ENCODE measurements at regions not wholly inside any gene's neighbourhood (a gene's known extent, or its start where the extent isn't known, plus 50 kb on each side); places are given as distances from the start of the nearest gene placed in this dataset.
"Not testable (repeated sequence)": the region's sequence is repeated elsewhere in the genome, so short reads cannot be mapped to it uniquely, and the experiment has no call there.

- H3K4me1 ChIP-seq (ENCODE audit: control insufficient read depth in 2 of 2, insufficient read depth in 2 of 2, low read length in 2 of 2); ATAC-seq; H3K4me3 Mint-ChIP-seq; H3K9me3 ChIP-seq (ENCODE audit: control insufficient read depth in 2 of 3, low read length in 3 of 3); H3K4me3 ChIP-seq (ENCODE audit: low read length); intact Hi-C loops (cut with micrococcal nuclease); H3K36me3 ChIP-seq (ENCODE audit: control insufficient read depth in 2 of 3, insufficient read depth in 3 of 3, low read length in 3 of 3); H3K27me3 Mint-ChIP-seq; H3K27ac Mint-ChIP-seq; H3K4me1 Mint-ChIP-seq; POLR2A ChIA-PET; DNase-seq; H3K9me3 Mint-ChIP-seq; H3K27me3 ChIP-seq (ENCODE audit: control insufficient read depth in 2 of 2, insufficient read depth in 2 of 2, low read length in 2 of 2); CTCF ChIA-PET; H3K27ac ChIP-seq (ENCODE audit: low read depth, low read length); H3K36me3 Mint-ChIP-seq: not testable (repeated sequence)
These were observed 86.5 kb upstream of the ZNF658 start for GRCh38 chr9:66814038-66814437.

- H3K27ac Mint-ChIP-seq; H3K27me3 ChIP-seq (ENCODE audit: control insufficient read depth in 2 of 2, insufficient read depth in 2 of 2, low read length in 2 of 2); CTCF ChIA-PET; DNase-seq; H3K27me3 Mint-ChIP-seq; ATAC-seq; intact Hi-C loops (cut with micrococcal nuclease); H3K4me1 Mint-ChIP-seq; POLR2A ChIA-PET; H3K27ac ChIP-seq (ENCODE audit: low read depth, low read length); H3K36me3 Mint-ChIP-seq; H3K4me3 Mint-ChIP-seq; H3K4me1 ChIP-seq (ENCODE audit: control insufficient read depth in 2 of 2, insufficient read depth in 2 of 2, low read length in 2 of 2); H3K9me3 Mint-ChIP-seq; H3K36me3 ChIP-seq (ENCODE audit: control insufficient read depth in 2 of 3, insufficient read depth in 3 of 3, low read length in 3 of 3); H3K9me3 ChIP-seq (ENCODE audit: control insufficient read depth in 2 of 3, low read length in 3 of 3); H3K4me3 ChIP-seq (ENCODE audit: low read length): not testable (repeated sequence)
These were observed 81.0 kb upstream of the ZNF658 start for GRCh38 chr9:66819510-66819909.

GRCh38 chr9:66820014-66820660 lies 80.4 kb upstream of the ZNF658 start:
- H3K27me3 Mint-ChIP-seq; H3K36me3 ChIP-seq (ENCODE audit: control insufficient read depth in 2 of 3, insufficient read depth in 3 of 3, low read length in 3 of 3); H3K9me3 ChIP-seq (ENCODE audit: control insufficient read depth in 2 of 3, low read length in 3 of 3); H3K4me3 Mint-ChIP-seq; H3K4me3 ChIP-seq (ENCODE audit: low read length); CTCF ChIA-PET; H3K9me3 Mint-ChIP-seq; POLR2A ChIA-PET; intact Hi-C loops (cut with micrococcal nuclease); H3K36me3 Mint-ChIP-seq; H3K4me1 ChIP-seq (ENCODE audit: control insufficient read depth in 2 of 2, insufficient read depth in 2 of 2, low read length in 2 of 2); H3K27ac Mint-ChIP-seq; H3K4me1 Mint-ChIP-seq; H3K27me3 ChIP-seq (ENCODE audit: control insufficient read depth in 2 of 2, insufficient read depth in 2 of 2, low read length in 2 of 2); H3K27ac ChIP-seq (ENCODE audit: low read depth, low read length); DNase-seq: not testable (repeated sequence)
- peak; percentile 75 for ATAC-seq

GRCh38 chr9:66824169-66824568 lies 76.4 kb upstream of the ZNF658 start:
- H3K9me3 ChIP-seq (ENCODE audit: control insufficient read depth in 2 of 3, low read length in 3 of 3); H3K27ac Mint-ChIP-seq; H3K36me3 Mint-ChIP-seq; H3K27me3 Mint-ChIP-seq; DNase-seq; H3K4me1 Mint-ChIP-seq; CTCF ChIA-PET; POLR2A ChIA-PET; H3K4me3 ChIP-seq (ENCODE audit: low read length); H3K27ac ChIP-seq (ENCODE audit: low read depth, low read length); H3K27me3 ChIP-seq (ENCODE audit: control insufficient read depth in 2 of 2, insufficient read depth in 2 of 2, low read length in 2 of 2); ATAC-seq; H3K4me1 ChIP-seq (ENCODE audit: control insufficient read depth in 2 of 2, insufficient read depth in 2 of 2, low read length in 2 of 2); H3K4me3 Mint-ChIP-seq; H3K9me3 Mint-ChIP-seq; intact Hi-C loops (cut with micrococcal nuclease); H3K36me3 ChIP-seq (ENCODE audit: control insufficient read depth in 2 of 3, insufficient read depth in 3 of 3, low read length in 3 of 3): not testable (repeated sequence)

- intact Hi-C loops (cut with micrococcal nuclease); H3K27ac Mint-ChIP-seq; DNase-seq: not testable (repeated sequence)
These were observed 70.7 kb upstream of the ZNF658 start for GRCh38 chr9:66829853-66830252.

GRCh38 chr9:66830777-66831497 lies 69.6 kb upstream of the ZNF658 start:
- H3K27me3 Mint-ChIP-seq; H3K27ac ChIP-seq (ENCODE audit: low read depth, low read length); POLR2A ChIA-PET; H3K4me3 Mint-ChIP-seq; H3K36me3 ChIP-seq (ENCODE audit: control insufficient read depth in 2 of 3, insufficient read depth in 3 of 3, low read length in 3 of 3); H3K27me3 ChIP-seq (ENCODE audit: control insufficient read depth in 2 of 2, insufficient read depth in 2 of 2, low read length in 2 of 2); intact Hi-C loops (cut with micrococcal nuclease); H3K4me1 ChIP-seq (ENCODE audit: control insufficient read depth in 2 of 2, insufficient read depth in 2 of 2, low read length in 2 of 2); H3K9me3 ChIP-seq (ENCODE audit: control insufficient read depth in 2 of 3, low read length in 3 of 3); H3K36me3 Mint-ChIP-seq; H3K9me3 Mint-ChIP-seq; CTCF ChIA-PET; ATAC-seq; H3K4me3 ChIP-seq (ENCODE audit: low read length); H3K4me1 Mint-ChIP-seq; DNase-seq; H3K27ac Mint-ChIP-seq: not testable (repeated sequence)

More at GRCh38 chr9:66829853-66830252, 70.7 kb upstream of the ZNF658 start:
- H3K9me3 Mint-ChIP-seq; H3K4me3 ChIP-seq (ENCODE audit: low read length); H3K4me1 ChIP-seq (ENCODE audit: control insufficient read depth in 2 of 2, insufficient read depth in 2 of 2, low read length in 2 of 2); CTCF ChIA-PET; ATAC-seq; H3K27ac ChIP-seq (ENCODE audit: low read depth, low read length); H3K36me3 ChIP-seq (ENCODE audit: control insufficient read depth in 2 of 3, insufficient read depth in 3 of 3, low read length in 3 of 3); H3K4me1 Mint-ChIP-seq; H3K4me3 Mint-ChIP-seq; H3K9me3 ChIP-seq (ENCODE audit: control insufficient read depth in 2 of 3, low read length in 3 of 3); POLR2A ChIA-PET; H3K27me3 Mint-ChIP-seq; H3K27me3 ChIP-seq (ENCODE audit: control insufficient read depth in 2 of 2, insufficient read depth in 2 of 2, low read length in 2 of 2); H3K36me3 Mint-ChIP-seq: not testable (repeated sequence)

GRCh38 chr9:66832222-66832621 lies 68.3 kb upstream of the ZNF658 start:
- H3K27ac ChIP-seq (ENCODE audit: low read depth, low read length); DNase-seq; H3K9me3 ChIP-seq (ENCODE audit: control insufficient read depth in 2 of 3, low read length in 3 of 3); H3K4me1 Mint-ChIP-seq; H3K27me3 Mint-ChIP-seq; H3K4me3 ChIP-seq (ENCODE audit: low read length); H3K36me3 Mint-ChIP-seq; H3K27ac Mint-ChIP-seq; H3K9me3 Mint-ChIP-seq; CTCF ChIA-PET; POLR2A ChIA-PET; H3K4me3 Mint-ChIP-seq; H3K27me3 ChIP-seq (ENCODE audit: control insufficient read depth in 2 of 2, insufficient read depth in 2 of 2, low read length in 2 of 2); intact Hi-C loops (cut with micrococcal nuclease); H3K4me1 ChIP-seq (ENCODE audit: control insufficient read depth in 2 of 2, insufficient read depth in 2 of 2, low read length in 2 of 2); H3K36me3 ChIP-seq (ENCODE audit: control insufficient read depth in 2 of 3, insufficient read depth in 3 of 3, low read length in 3 of 3): not testable (repeated sequence)
- ATAC-seq, result peak; percentile 62

All from naive thymus-derived CD4-positive, alpha-beta T cell (primary cell).